Suprapubic skin (tissue), 3 donors: ENCODE measurements at regions not wholly inside any gene's neighbourhood (a gene's known extent, or its start where the extent isn't known, plus 50 kb on each side); places are given as distances from the start of the nearest gene placed in this dataset.

ENCODE experiments used
- EP300 ChIP-seq: sonication (generic); formaldehyde crosslinking; IDR thresholded peaks from one replicate; pipeline ENCODE4 v1.6.1; 2017; ENCODE audit warnings: antibody characterized with exemption
- POLR2A ChIP-seq, 2 donors: fragments of 450-650 bp; IDR thresholded peaks; one replicate each; pipeline ENCODE4 v1.6.1; 2017; ENCODE audit warnings: antibody characterized with exemption in 2 of 2, mild to moderate bottlenecking in 2 of 2, moderate library complexity in 2 of 2
- TF ChIP-seq, protein P1 (sequence below), 2 donors: fragments of 200-600 bp in 1 of 2; fragments of 450-650 bp in 1 of 2; sonication (generic) in 1 of 2; IDR thresholded peaks; one replicate each; pipeline ENCODE4 v1.5.1; 2016 to 2019; ENCODE audit warnings: antibody characterized with exemption in 2 of 2, mild to moderate bottlenecking in 1 of 2, moderate library complexity in 1 of 2

DNA sequence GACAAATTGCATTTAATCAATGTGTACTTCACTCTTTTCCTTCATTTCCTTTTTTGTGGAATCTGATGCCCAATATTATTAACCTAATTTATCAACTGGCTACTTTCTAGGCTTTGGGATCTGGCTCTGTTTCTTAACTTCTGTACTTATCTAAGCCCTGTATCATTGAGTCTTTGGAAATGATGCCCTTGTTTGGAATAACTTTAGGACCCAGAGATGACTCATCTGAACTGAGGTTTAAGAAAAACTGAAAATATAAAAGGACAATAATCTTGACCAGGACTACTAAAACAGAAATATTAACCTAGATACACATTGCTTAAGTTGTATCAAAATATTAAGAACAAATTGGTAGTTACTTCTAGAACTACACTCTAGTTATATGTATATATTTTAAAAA lies 600.8 kb downstream of the CPS1 start:
- TF ChIP-seq, protein P1, sequence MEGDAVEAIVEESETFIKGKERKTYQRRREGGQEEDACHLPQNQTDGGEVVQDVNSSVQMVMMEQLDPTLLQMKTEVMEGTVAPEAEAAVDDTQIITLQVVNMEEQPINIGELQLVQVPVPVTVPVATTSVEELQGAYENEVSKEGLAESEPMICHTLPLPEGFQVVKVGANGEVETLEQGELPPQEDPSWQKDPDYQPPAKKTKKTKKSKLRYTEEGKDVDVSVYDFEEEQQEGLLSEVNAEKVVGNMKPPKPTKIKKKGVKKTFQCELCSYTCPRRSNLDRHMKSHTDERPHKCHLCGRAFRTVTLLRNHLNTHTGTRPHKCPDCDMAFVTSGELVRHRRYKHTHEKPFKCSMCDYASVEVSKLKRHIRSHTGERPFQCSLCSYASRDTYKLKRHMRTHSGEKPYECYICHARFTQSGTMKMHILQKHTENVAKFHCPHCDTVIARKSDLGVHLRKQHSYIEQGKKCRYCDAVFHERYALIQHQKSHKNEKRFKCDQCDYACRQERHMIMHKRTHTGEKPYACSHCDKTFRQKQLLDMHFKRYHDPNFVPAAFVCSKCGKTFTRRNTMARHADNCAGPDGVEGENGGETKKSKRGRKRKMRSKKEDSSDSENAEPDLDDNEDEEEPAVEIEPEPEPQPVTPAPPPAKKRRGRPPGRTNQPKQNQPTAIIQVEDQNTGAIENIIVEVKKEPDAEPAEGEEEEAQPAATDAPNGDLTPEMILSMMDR (IDR thresholded peaks at IDR 0.05) = no peak
- TF ChIP-seq POLR2A (IDR thresholded peaks at IDR 0.05) (no peak), EP300 (no peak)
